Activated T-cell treated with anti-CD3 and anti-CD28 coated beads, Interleukin-2, amount 50 U/mL, for 24 hours (primary cell): ENCODE measurements at regions not wholly inside any gene's neighbourhood (a gene's known extent, or its start where the extent isn't known, plus 50 kb on each side); places are given as distances from the start of the nearest gene placed in this dataset.

Experiments used
- DNase-seq: peaks from one replicate; pipeline ENCODE4 v3.0.0-alpha.2; 2020
- H3K27ac Mint-ChIP-seq: 2 replicates; pipeline ENCODE4 v1.8.0; 2020; ENCODE audit warnings: mild to moderate bottlenecking, mixed read lengths
- H3K27me3 Mint-ChIP-seq: 2 replicates; pipeline ENCODE4 v1.8.0; 2020; ENCODE audit warnings: mixed read lengths
- H3K36me3 Mint-ChIP-seq: 2 replicates; pipeline ENCODE4 v1.8.0; 2020; ENCODE audit warnings: low read depth, mixed read lengths
- H3K4me1 Mint-ChIP-seq: 2 replicates; pipeline ENCODE4 v1.8.0; 2020; ENCODE audit warnings: low read depth, mixed read lengths
- H3K4me3 Mint-ChIP-seq: 2 replicates; pipeline ENCODE4 v1.8.0; 2020; ENCODE audit warnings: mild to moderate bottlenecking, moderate library complexity, mixed read lengths
- H3K9me3 Mint-ChIP-seq: 2 replicates; pipeline ENCODE4 v1.8.0; 2020; ENCODE audit warnings: mixed read lengths

DNA sequence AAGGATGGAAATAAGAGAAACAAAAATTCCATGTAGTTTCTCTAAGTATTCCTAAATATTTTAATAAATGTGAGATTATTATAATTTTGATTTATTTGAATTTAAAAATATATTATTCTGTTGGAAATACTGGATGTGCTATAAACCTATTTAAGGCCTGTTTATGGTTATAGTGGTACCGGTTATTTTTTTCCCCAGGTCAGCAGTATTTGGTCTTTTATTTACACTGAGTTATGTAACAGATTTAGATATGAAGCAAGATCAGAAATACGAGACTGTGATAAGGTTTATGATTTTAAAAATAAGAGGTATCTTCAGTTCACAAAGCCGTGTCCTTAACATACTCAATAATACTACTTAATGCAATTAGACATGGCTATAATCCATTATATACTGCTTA, 634.3 kb upstream of the POU3F2 start:
- H3K36me3 Mint-ChIP-seq, result no peaks in the 10 kb centered on the region
- no peaks in the 10 kb centered on the region for H3K4me1 Mint-ChIP-seq
- H3K27ac Mint-ChIP-seq, result no peak overlapping the region
- no peaks in the 10 kb centered on the region for H3K27me3 Mint-ChIP-seq
- peaks cover 2% of the 10 kb centered on the region for H3K9me3 Mint-ChIP-seq
- H3K4me3 Mint-ChIP-seq, result no peak overlapping the region
- no peak for DNase-seq

GRCh38 chr6:98203170-98203806, 631.1 kb upstream of the POU3F2 start:
- no peak overlapping the region for H3K4me3 Mint-ChIP-seq
- no peaks in the 10 kb centered on the region for H3K4me1 Mint-ChIP-seq
- DNase-seq, result no peak
- H3K36me3 Mint-ChIP-seq, result no peaks in the 10 kb centered on the region
- H3K27ac Mint-ChIP-seq, result no peak overlapping the region
- peaks cover 1% of the 10 kb centered on the region for H3K9me3 Mint-ChIP-seq
- no peaks in the 10 kb centered on the region for H3K27me3 Mint-ChIP-seq

DNA sequence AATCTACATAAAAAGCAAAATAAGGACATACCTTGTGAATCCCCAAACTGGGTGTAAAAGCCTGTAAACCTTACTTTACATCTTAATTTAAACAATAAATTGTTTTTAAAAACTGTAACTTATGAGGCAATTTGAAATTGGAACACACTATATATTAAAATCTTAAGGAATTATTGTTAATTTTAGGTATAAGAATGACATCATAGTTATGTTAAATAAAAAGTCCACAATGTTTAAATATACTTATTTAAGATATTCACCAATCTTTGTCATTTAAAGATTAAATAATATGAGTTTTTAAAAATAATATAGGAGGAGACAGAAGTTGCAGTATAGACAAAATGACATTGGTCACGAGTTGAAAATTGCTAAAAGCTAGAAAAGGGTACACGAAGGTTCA, 621.9 kb upstream of the POU3F2 start:
- H3K9me3 Mint-ChIP-seq, result peaks cover 4% of the 10 kb centered on the region
- H3K36me3 Mint-ChIP-seq, result no peaks in the 10 kb centered on the region
- no peak overlapping the region for H3K4me3 Mint-ChIP-seq
- no peaks in the 10 kb centered on the region for H3K4me1 Mint-ChIP-seq
- no peak overlapping the region for H3K27ac Mint-ChIP-seq
- DNase-seq, result no peak
- no peaks in the 10 kb centered on the region for H3K27me3 Mint-ChIP-seq

DNA sequence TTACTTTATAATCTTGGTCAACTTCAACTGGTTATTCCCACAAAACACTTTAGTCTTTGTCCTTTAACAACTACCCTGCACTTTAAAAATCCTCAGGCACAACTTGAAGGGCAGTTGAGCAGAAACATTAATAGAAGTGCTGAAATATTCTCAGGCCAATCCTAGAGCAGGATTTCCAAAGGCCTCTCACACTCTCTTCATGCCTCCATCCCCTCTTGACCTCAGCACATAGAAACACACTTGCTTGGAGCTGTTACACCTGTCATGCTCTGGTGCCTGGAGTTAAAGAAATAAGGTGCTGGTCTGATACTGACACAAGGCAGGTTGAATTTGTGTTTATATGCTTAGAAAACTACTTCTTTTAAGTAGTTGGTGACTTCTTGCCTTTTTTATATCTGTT, 618.8 kb upstream of the POU3F2 start:
- Mint-ChIP-seq H3K27ac (no peak overlapping the region), H3K9me3 (no peaks in the 10 kb centered on the region), H3K27me3 (no peaks in the 10 kb centered on the region), H3K4me1 (no peaks in the 10 kb centered on the region), H3K4me3 (no peak overlapping the region), H3K36me3 (no peaks in the 10 kb centered on the region)
- DNase-seq, result no peak

- Mint-ChIP-seq H3K27me3 (no peaks in the 10 kb centered on the region), H3K27ac (no peak overlapping the region), H3K4me1 (no peaks in the 10 kb centered on the region), H3K9me3 (peaks cover 13% of the 10 kb centered on the region), H3K4me3 (no peak overlapping the region), H3K36me3 (no peaks in the 10 kb centered on the region)
- no peak for DNase-seq
These were observed 604.1 kb upstream of the POU3F2 start for GRCh38 chr6:98230250-98230649.

- Mint-ChIP-seq H3K27ac (no peak overlapping the region), H3K9me3 (peaks cover 8% of the 10 kb centered on the region), H3K27me3 (no peaks in the 10 kb centered on the region), H3K4me1 (no peaks in the 10 kb centered on the region), H3K4me3 (no peak overlapping the region), H3K36me3 (no peaks in the 10 kb centered on the region)
- no peak for DNase-seq
These were observed 595.3 kb upstream of the POU3F2 start for GRCh38 chr6:98239057-98239456.

- Mint-ChIP-seq H3K4me3 (no peak overlapping the region), H3K4me1 (no peaks in the 10 kb centered on the region), H3K36me3 (no peaks in the 10 kb centered on the region)
These were observed 592.7 kb upstream of the POU3F2 start for GRCh38 chr6:98241630-98242029.

DNA sequence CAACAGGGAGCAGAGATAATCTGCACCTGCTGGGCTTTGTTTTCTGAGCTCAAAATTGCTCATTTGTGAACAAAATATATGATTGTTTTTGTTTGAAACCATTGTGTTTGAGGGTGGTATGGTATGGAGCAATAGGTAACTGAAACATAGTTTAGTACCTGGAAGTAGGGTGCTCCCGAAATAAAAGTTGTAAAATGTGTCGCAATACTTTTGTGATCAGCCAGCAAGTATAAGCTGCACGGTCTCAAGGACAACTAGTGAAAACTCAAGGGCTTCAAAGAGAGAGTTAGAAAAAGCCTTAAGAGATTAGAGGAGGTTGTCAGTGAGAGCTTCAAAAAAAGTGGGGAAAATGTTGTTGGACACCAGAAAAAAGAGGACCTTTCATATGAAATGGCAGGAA, 579.8 kb upstream of the POU3F2 start:
- no peak overlapping the region for H3K27ac Mint-ChIP-seq
- no peaks in the 10 kb centered on the region for H3K9me3 Mint-ChIP-seq

More at GRCh38 chr6:98241630-98242029, 592.7 kb upstream of the POU3F2 start:
- Mint-ChIP-seq H3K9me3 (no peaks in the 10 kb centered on the region), H3K27ac (no peak overlapping the region), H3K27me3 (no peaks in the 10 kb centered on the region)
- no peak for DNase-seq

DNA sequence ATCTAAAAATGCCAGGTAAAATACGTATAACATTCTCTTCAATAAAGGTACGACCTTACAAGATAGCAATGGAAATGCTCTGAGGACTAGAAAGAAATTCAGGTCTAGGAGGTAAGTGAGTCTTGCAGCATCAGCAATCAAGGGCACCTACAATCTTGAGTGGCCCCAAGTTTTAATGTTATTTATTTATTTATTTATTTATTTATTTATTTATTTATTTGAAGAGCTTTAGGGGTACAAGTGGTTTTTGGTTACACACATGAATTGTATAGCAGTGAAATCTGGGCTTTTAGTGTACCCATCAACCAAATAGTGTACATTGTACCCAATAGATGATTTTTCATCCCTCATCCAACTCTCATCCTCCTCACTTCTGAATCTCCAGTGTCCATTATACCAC, 574.0 kb upstream of the POU3F2 start:
- no peaks in the 10 kb centered on the region for H3K9me3 Mint-ChIP-seq
- no peak for DNase-seq
- H3K36me3 Mint-ChIP-seq, result no peaks in the 10 kb centered on the region
- H3K4me3 Mint-ChIP-seq, result no peak overlapping the region
- H3K27me3 Mint-ChIP-seq, result no peaks in the 10 kb centered on the region
- H3K4me1 Mint-ChIP-seq, result no peaks in the 10 kb centered on the region
- no peak overlapping the region for H3K27ac Mint-ChIP-seq

More for the DNA sequence above, 579.8 kb upstream of the POU3F2 start:
- no peak for DNase-seq
- no peaks in the 10 kb centered on the region for H3K27me3 Mint-ChIP-seq
- no peaks in the 10 kb centered on the region for H3K4me1 Mint-ChIP-seq
- H3K36me3 Mint-ChIP-seq, result no peaks in the 10 kb centered on the region
- H3K4me3 Mint-ChIP-seq, result no peak overlapping the region

- no peaks in the 10 kb centered on the region for H3K9me3 Mint-ChIP-seq
- DNase-seq, result no peak
- no peak overlapping the region for H3K27ac Mint-ChIP-seq
- H3K4me3 Mint-ChIP-seq, result no peak overlapping the region
- H3K36me3 Mint-ChIP-seq, result no peaks in the 10 kb centered on the region
- no peaks in the 10 kb centered on the region for H3K27me3 Mint-ChIP-seq
- no peaks in the 10 kb centered on the region for H3K4me1 Mint-ChIP-seq
These were observed 562.3 kb upstream of the POU3F2 start for GRCh38 chr6:98272060-98272459.

GRCh38 chr6:98274691-98275090, 559.7 kb upstream of the POU3F2 start:
- Mint-ChIP-seq H3K27me3 (no peaks in the 10 kb centered on the region), H3K27ac (no peak overlapping the region), H3K36me3 (no peaks in the 10 kb centered on the region), H3K4me1 (no peaks in the 10 kb centered on the region), H3K4me3 (no peak overlapping the region), H3K9me3 (no peaks in the 10 kb centered on the region)
- DNase-seq, result no peak

GRCh38 chr6:98280492-98280891, 553.9 kb upstream of the POU3F2 start:
- no peaks in the 10 kb centered on the region for H3K4me1 Mint-ChIP-seq
- no peak overlapping the region for H3K27ac Mint-ChIP-seq
- no peak overlapping the region for H3K4me3 Mint-ChIP-seq
- no peaks in the 10 kb centered on the region for H3K27me3 Mint-ChIP-seq
- no peaks in the 10 kb centered on the region for H3K9me3 Mint-ChIP-seq
- no peaks in the 10 kb centered on the region for H3K36me3 Mint-ChIP-seq
- DNase-seq, result no peak

DNA sequence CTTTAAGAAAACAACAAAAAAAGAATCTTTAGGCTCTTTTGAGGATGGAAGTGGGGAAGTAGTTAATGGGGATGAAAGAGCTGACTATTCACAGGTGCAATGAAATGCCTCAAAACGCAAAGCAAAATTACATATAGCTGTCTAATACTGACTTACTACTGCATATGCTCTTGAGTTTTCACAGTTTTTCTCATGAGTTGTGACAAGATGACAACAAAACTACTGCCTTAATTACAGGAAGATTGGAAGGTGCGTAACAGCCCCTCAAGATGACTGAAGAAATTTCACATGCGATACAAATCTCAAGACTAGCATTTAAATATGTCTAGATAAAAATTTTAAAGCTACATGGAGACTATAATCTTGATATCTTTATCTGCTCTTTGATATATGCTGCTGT, 547.8 kb upstream of the POU3F2 start:
- no peak overlapping the region for H3K27ac Mint-ChIP-seq
- H3K36me3 Mint-ChIP-seq, result no peaks in the 10 kb centered on the region
- H3K9me3 Mint-ChIP-seq, result peaks cover 3% of the 10 kb centered on the region
- no peaks in the 10 kb centered on the region for H3K4me1 Mint-ChIP-seq
- H3K27me3 Mint-ChIP-seq, result no peaks in the 10 kb centered on the region
- DNase-seq, result no peak
- H3K4me3 Mint-ChIP-seq, result no peak overlapping the region

DNA sequence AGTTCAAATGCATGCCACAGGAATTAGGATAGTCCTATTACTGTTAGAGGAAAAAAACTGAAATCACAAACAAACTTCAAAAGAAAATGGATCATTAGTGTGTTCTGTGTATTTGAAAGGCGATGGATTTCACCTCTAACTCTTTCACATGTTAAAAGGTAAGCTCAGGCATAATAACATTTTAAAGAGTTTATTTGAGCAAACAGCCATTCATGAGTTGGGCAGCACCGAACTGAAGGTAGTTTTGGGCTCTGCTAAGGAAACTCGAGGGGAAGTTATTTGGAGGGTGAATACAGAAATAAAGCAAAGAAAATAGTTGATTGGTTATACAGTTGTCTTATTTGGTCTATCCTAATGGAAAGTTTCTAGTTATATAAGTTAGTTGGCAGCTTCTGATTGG, 546.5 kb upstream of the POU3F2 start:
- Mint-ChIP-seq H3K4me1 (no peaks in the 10 kb centered on the region), H3K36me3 (no peaks in the 10 kb centered on the region), H3K27me3 (no peaks in the 10 kb centered on the region), H3K27ac (no peak overlapping the region), H3K9me3 (peaks cover 5% of the 10 kb centered on the region), H3K4me3 (no peak overlapping the region)
- no peak for DNase-seq

GRCh38 chr6:98292810-98293209, 541.6 kb upstream of the POU3F2 start:
- H3K27me3 Mint-ChIP-seq, result no peaks in the 10 kb centered on the region
- no peak overlapping the region for H3K27ac Mint-ChIP-seq
- H3K4me1 Mint-ChIP-seq, result no peaks in the 10 kb centered on the region
- no peaks in the 10 kb centered on the region for H3K36me3 Mint-ChIP-seq
- peaks cover 5% of the 10 kb centered on the region for H3K9me3 Mint-ChIP-seq
- H3K4me3 Mint-ChIP-seq, result no peak overlapping the region
- DNase-seq, result no peak
